Erythroblast (primary cell): ENCODE measurements at regions not wholly inside any gene's neighbourhood (a gene's known extent, or its start where the extent isn't known, plus 50 kb on each side); places are given as distances from the start of the nearest gene placed in this dataset.

ENCODE experiments used
- GATA1 ChIP-seq: IDR thresholded peaks from 2 replicates; pipeline ENCODE4 v1.6.1; 2011; ENCODE audit warnings: low read depth, mild to moderate bottlenecking, control low read depth, low read length, moderate library complexity
- POLR2A ChIP-seq: IDR thresholded peaks from 2 replicates; pipeline ENCODE4 v1.6.1; 2011; ENCODE audit warnings: mild to moderate bottlenecking, low read length

DNA sequence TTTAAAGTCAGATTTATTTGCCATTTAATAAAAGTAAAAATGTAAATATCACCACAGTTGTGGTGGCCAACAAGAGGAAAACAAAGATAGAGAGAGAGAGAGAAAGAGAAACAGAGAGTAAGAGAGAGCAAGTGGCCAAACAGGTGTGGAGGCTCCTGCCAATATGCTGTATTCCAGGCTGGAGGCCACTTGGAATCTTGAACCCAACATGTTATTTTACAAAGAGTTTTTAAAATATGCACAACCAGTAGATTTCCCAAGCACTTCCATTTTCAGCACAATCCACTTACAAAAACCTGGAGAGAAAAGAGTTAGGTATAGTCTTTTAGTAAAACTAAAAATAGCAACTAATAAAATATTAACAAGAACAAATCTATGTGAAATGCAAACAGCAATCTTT is 1323.1 kb upstream of the CITED2 start:
- no peak for TF ChIP-seq POLR2A
- no peak for TF ChIP-seq GATA1
